ENCODE measurements at regions not wholly inside any gene's neighbourhood (a gene's known extent, or its start where the extent isn't known, plus 50 kb on each side); places are given as distances from the start of the nearest gene placed in this dataset.

DNA sequence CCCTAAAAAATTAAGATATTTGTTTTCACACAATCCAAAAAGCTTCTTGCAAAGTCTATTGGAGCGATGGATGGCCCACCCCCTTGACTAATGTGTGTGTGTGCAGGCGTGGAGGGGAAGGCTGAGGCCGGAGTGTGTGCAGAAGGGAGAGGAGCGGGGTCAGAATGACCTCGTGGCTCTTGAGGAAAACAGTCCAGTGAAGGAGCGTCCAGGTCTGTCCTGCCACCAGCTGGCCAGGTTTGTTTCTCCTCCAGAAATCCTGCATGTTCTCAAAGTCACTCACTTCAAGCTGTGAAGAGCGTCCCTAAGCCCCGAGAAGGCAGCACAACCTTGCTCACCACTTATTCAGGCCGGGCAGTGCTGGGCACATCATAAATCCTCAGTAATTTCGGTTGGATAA lies 69.5 kb upstream of the SSX2IP start:
- Histone ChIP-seq H3K27ac (ENCODE audit: low read length) (no peak overlapping the region), H3K4me1 (ENCODE audit: insufficient read depth, low read length) (no peaks in the 10 kb centered on the region), H3K4me2 (ENCODE audit: insufficient read depth, low read length) (no peak overlapping the region), H3K9ac (ENCODE audit: low read depth, low read length) (no peak overlapping the region), H3K27me3 (ENCODE audit: insufficient read depth, low read length, poor library complexity) (no peaks in the 10 kb centered on the region), H3K4me3 (ENCODE audit: low read depth in 1 of 2, low read length in 2 of 2) (no peak overlapping the region), H2AFZ (ENCODE audit: low read depth, low read length) (no peak overlapping the region), H3K79me2 (ENCODE audit: insufficient read depth, low read length) (no peaks in the 10 kb centered on the region), H4K20me1 (ENCODE audit: insufficient read depth, low read length) (no peaks in the 10 kb centered on the region), H3K36me3 (ENCODE audit: insufficient read depth, low read length) (no peaks in the 10 kb centered on the region), H3K9me3 (ENCODE audit: insufficient read depth, low read length, severe bottlenecking) (no peaks in the 10 kb centered on the region)
- no peak for DNase-seq
- no peak for ATAC-seq (ENCODE audit: insufficient read depth, low read depth)
- TF ChIP-seq, protein P1, sequence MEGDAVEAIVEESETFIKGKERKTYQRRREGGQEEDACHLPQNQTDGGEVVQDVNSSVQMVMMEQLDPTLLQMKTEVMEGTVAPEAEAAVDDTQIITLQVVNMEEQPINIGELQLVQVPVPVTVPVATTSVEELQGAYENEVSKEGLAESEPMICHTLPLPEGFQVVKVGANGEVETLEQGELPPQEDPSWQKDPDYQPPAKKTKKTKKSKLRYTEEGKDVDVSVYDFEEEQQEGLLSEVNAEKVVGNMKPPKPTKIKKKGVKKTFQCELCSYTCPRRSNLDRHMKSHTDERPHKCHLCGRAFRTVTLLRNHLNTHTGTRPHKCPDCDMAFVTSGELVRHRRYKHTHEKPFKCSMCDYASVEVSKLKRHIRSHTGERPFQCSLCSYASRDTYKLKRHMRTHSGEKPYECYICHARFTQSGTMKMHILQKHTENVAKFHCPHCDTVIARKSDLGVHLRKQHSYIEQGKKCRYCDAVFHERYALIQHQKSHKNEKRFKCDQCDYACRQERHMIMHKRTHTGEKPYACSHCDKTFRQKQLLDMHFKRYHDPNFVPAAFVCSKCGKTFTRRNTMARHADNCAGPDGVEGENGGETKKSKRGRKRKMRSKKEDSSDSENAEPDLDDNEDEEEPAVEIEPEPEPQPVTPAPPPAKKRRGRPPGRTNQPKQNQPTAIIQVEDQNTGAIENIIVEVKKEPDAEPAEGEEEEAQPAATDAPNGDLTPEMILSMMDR (IDR thresholded peaks at IDR 0.05; ENCODE audit: borderline replicate concordance, extremely low read depth, low read length, poor library complexity, severe bottlenecking), result no peak
- no peak for TF ChIP-seq EZH2 (IDR thresholded peaks at IDR 0.05; ENCODE audit: borderline replicate concordance, low read depth, low read length, severe bottlenecking)

DNA sequence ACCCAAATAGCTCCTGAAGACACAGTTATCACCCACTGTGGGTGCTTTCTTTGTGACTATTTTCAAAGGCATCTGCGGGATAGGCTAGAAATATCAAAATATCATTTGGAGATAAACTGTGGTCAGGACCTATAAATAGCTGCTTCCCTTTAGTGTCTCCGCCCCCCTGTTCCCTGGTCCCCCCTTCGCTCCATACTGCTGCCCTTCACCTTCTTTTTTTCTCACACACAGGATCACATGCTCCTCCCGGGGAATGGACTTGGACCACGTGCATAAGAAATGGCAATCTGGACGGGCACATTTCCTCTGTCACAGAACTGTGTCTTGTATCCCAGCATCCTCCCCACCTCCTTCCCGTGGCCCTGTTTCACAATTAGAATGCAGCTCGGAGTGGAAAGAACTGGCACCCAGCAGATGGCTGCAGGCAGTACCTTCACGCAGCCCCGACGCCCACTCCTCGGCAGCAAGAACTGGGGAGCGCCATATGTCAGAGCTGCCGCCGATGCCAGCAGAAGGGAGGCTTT lies 68.8 kb upstream of the SSX2IP start:
- H3K79me2 ChIP-seq (ENCODE audit: insufficient read depth, low read length), result no peaks in the 10 kb centered on the region
- no peaks in the 10 kb centered on the region for H3K27me3 ChIP-seq (ENCODE audit: insufficient read depth, low read length, poor library complexity)
- DNase-seq (no peak), ATAC-seq (ENCODE audit: insufficient read depth, low read depth) (no peak)
- H4K20me1 ChIP-seq (ENCODE audit: insufficient read depth, low read length), result no peaks in the 10 kb centered on the region
- H3K4me3 ChIP-seq (ENCODE audit: low read depth in 1 of 2, low read length in 2 of 2), result no peak overlapping the region
- peak overlapping the region; percentile 43; the same call in 1 of the 2 replicates for H2AFZ ChIP-seq (ENCODE audit: low read depth, low read length)
- no peaks in the 10 kb centered on the region for H3K9me3 ChIP-seq (ENCODE audit: insufficient read depth, low read length, severe bottlenecking)
- no peak overlapping the region for H3K9ac ChIP-seq (ENCODE audit: low read depth, low read length)
- no peak overlapping the region for H3K4me2 ChIP-seq (ENCODE audit: insufficient read depth, low read length)
- H3K36me3 ChIP-seq (ENCODE audit: insufficient read depth, low read length), result no peaks in the 10 kb centered on the region
- H3K27ac ChIP-seq (ENCODE audit: low read length), result no peak overlapping the region
- TF ChIP-seq, protein P1 (IDR thresholded peaks at IDR 0.05; ENCODE audit: borderline replicate concordance, extremely low read depth, low read length, poor library complexity, severe bottlenecking), result no peak
- no peak for TF ChIP-seq EZH2 (IDR thresholded peaks at IDR 0.05; ENCODE audit: borderline replicate concordance, low read depth, low read length, severe bottlenecking)
- H3K4me1 ChIP-seq (ENCODE audit: insufficient read depth, low read length), result no peaks in the 10 kb centered on the region

DNA sequence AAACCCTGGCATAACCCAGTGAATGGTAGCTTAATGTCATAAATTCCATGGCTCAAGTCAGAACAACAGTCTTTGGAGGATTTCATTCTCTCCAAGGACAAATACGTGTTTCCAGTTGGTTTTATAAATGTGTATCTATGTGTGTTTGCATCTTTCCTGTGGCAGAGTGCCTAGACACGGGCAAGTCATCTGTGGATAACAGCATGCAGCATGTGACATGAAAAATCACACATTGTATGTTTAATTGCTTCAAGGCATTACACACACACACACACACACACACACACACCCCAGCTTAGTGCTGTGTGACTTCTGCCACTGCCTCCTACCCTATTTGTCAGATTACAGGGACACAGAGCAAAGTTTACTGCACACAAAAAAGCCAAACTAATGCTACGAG lies 68.2 kb upstream of the SSX2IP start:
- Histone ChIP-seq H2AFZ (ENCODE audit: low read depth, low read length) (no peak overlapping the region), H3K9me3 (ENCODE audit: insufficient read depth, low read length, severe bottlenecking) (no peaks in the 10 kb centered on the region), H4K20me1 (ENCODE audit: insufficient read depth, low read length) (no peaks in the 10 kb centered on the region), H3K79me2 (ENCODE audit: insufficient read depth, low read length) (no peaks in the 10 kb centered on the region), H3K4me3 (ENCODE audit: low read depth in 1 of 2, low read length in 2 of 2) (no peak overlapping the region), H3K4me1 (ENCODE audit: insufficient read depth, low read length) (no peaks in the 10 kb centered on the region), H3K27me3 (ENCODE audit: insufficient read depth, low read length, poor library complexity) (no peaks in the 10 kb centered on the region), H3K36me3 (ENCODE audit: insufficient read depth, low read length) (no peaks in the 10 kb centered on the region), H3K27ac (ENCODE audit: low read length) (no peak overlapping the region), H3K9ac (ENCODE audit: low read depth, low read length) (no peak overlapping the region), H3K4me2 (ENCODE audit: insufficient read depth, low read length) (no peak overlapping the region)
- TF ChIP-seq EZH2 (IDR thresholded peaks at IDR 0.05; ENCODE audit: borderline replicate concordance, low read depth, low read length, severe bottlenecking), result no peak
- DNase-seq (no peak), ATAC-seq (ENCODE audit: insufficient read depth, low read depth) (no peak)

DNA sequence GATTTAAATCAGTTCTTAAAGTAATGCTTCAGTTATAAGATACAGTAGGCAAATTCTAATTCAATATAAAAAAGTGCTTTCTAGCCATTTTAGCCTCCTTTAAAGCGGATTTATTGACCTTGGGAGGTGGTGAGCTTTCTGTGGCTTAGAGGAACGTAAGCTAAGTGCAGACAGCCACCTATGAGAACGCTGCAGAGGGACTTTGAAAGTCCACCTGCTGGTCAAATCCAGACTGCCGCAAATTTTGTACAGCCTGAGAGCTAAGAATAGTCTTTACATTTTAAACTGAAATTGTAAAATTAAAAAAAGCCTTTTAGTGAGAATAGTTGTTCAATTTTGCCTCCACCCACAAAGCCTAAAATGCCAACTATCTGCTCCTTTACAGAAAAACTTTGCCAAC lies 67.0 kb upstream of the SSX2IP start:
- DNase-seq (no peak), ATAC-seq (ENCODE audit: insufficient read depth, low read depth) (no peak)
- no peaks in the 10 kb centered on the region for H3K36me3 ChIP-seq (ENCODE audit: insufficient read depth, low read length)
- H3K4me2 ChIP-seq (ENCODE audit: insufficient read depth, low read length), result no peak overlapping the region
- no peaks in the 10 kb centered on the region for H3K27me3 ChIP-seq (ENCODE audit: insufficient read depth, low read length, poor library complexity)
- no peak overlapping the region for H3K27ac ChIP-seq (ENCODE audit: low read length)
- H4K20me1 ChIP-seq (ENCODE audit: insufficient read depth, low read length), result no peaks in the 10 kb centered on the region
- H3K9ac ChIP-seq (ENCODE audit: low read depth, low read length), result no peak overlapping the region
- TF ChIP-seq, protein P1 (IDR thresholded peaks at IDR 0.05; ENCODE audit: borderline replicate concordance, extremely low read depth, low read length, poor library complexity, severe bottlenecking), result no peak
- no peak for TF ChIP-seq EZH2 (IDR thresholded peaks at IDR 0.05; ENCODE audit: borderline replicate concordance, low read depth, low read length, severe bottlenecking)
- no peak overlapping the region for H2AFZ ChIP-seq (ENCODE audit: low read depth, low read length)
- H3K9me3 ChIP-seq (ENCODE audit: insufficient read depth, low read length, severe bottlenecking), result no peaks in the 10 kb centered on the region
- no peaks in the 10 kb centered on the region for H3K79me2 ChIP-seq (ENCODE audit: insufficient read depth, low read length)
- no peak overlapping the region for H3K4me3 ChIP-seq (ENCODE audit: low read depth in 1 of 2, low read length in 2 of 2)
- no peaks in the 10 kb centered on the region for H3K4me1 ChIP-seq (ENCODE audit: insufficient read depth, low read length)
